ENCODE measurements at regions not wholly inside any gene's neighbourhood (a gene's known extent, or its start where the extent isn't known, plus 50 kb on each side); places are given as distances from the start of the nearest gene placed in this dataset.

GRCh38 chr2:207362716-207363115 lies 167.0 kb upstream of the CREB1 start:
- TF ChIP-seq CTCF (IDR thresholded peaks at IDR 0.05) = no peak
- DNase-seq (ENCODE audit: low spot score) (no peak), ATAC-seq (ENCODE audit: insufficient number of reproducible peaks, low FRiP score, low read depth) (no peak)
- Histone ChIP-seq H3K4me3 (no peak overlapping the region), H3K4me1 (ENCODE audit: control insufficient read depth in 1 of 2, low read depth in 2 of 2) (no peaks in the 10 kb centered on the region), H3K27me3 (replicated peaks; ENCODE audit: insufficient read depth) (no peaks in the 10 kb centered on the region), H3K36me3 (no peaks in the 10 kb centered on the region), H3K9me3 (no peaks in the 10 kb centered on the region), H3K27ac (no peak overlapping the region)

GRCh38 chr2:207363761-207364290 lies 165.9 kb upstream of the CREB1 start:
- DNase-seq (ENCODE audit: low spot score) = no peak
- no peak overlapping the region for H3K4me3 ChIP-seq
- H3K4me1 ChIP-seq (ENCODE audit: control insufficient read depth in 1 of 2, low read depth in 2 of 2) = no peaks in the 10 kb centered on the region
- no peaks in the 10 kb centered on the region for H3K27me3 ChIP-seq (replicated peaks; ENCODE audit: insufficient read depth)
- H3K36me3 ChIP-seq = no peaks in the 10 kb centered on the region
- no peak overlapping the region for H3K27ac ChIP-seq
- no peak for TF ChIP-seq CTCF (IDR thresholded peaks at IDR 0.05)
- ATAC-seq (ENCODE audit: insufficient number of reproducible peaks, low FRiP score, low read depth) = no peak
- H3K9me3 ChIP-seq = no peaks in the 10 kb centered on the region

GRCh38 chr2:207370646-207371045 lies 159.1 kb upstream of the CREB1 start:
- ATAC-seq (ENCODE audit: insufficient number of reproducible peaks, low FRiP score, low read depth) = no peak
- no peaks in the 10 kb centered on the region for H3K4me1 ChIP-seq (ENCODE audit: control insufficient read depth in 1 of 2, low read depth in 2 of 2)
- H3K4me3 ChIP-seq = no peak overlapping the region
- H3K27me3 ChIP-seq (replicated peaks; ENCODE audit: insufficient read depth) = no peaks in the 10 kb centered on the region
- no peak for TF ChIP-seq CTCF (IDR thresholded peaks at IDR 0.05)
- DNase-seq (ENCODE audit: low spot score) = no peak
- no peaks in the 10 kb centered on the region for H3K36me3 ChIP-seq
- no peaks in the 10 kb centered on the region for H3K9me3 ChIP-seq
- H3K27ac ChIP-seq = no peak overlapping the region

GRCh38 chr2:207371877-207372276 lies 157.9 kb upstream of the CREB1 start:
- H3K36me3 ChIP-seq = no peaks in the 10 kb centered on the region
- H3K4me3 ChIP-seq = no peak overlapping the region
- DNase-seq (ENCODE audit: low spot score) (no peak), ATAC-seq (ENCODE audit: insufficient number of reproducible peaks, low FRiP score, low read depth) (no peak)
- no peak overlapping the region for H3K27ac ChIP-seq
- no peak for TF ChIP-seq CTCF (IDR thresholded peaks at IDR 0.05)
- H3K9me3 ChIP-seq = no peaks in the 10 kb centered on the region
- H3K4me1 ChIP-seq (ENCODE audit: control insufficient read depth in 1 of 2, low read depth in 2 of 2) = no peaks in the 10 kb centered on the region
- no peaks in the 10 kb centered on the region for H3K27me3 ChIP-seq (replicated peaks; ENCODE audit: insufficient read depth)

GRCh38 chr2:207372483-207372882 lies 157.3 kb upstream of the CREB1 start:
- no peaks in the 10 kb centered on the region for H3K9me3 ChIP-seq
- no peak for DNase-seq (ENCODE audit: low spot score)
- ATAC-seq (ENCODE audit: insufficient number of reproducible peaks, low FRiP score, low read depth) = no peak
- H3K36me3 ChIP-seq = no peaks in the 10 kb centered on the region
- TF ChIP-seq CTCF (IDR thresholded peaks at IDR 0.05) = no peak
- no peak overlapping the region for H3K4me3 ChIP-seq
- H3K4me1 ChIP-seq (ENCODE audit: control insufficient read depth in 1 of 2, low read depth in 2 of 2) = no peaks in the 10 kb centered on the region
- no peaks in the 10 kb centered on the region for H3K27me3 ChIP-seq (replicated peaks; ENCODE audit: insufficient read depth)
- no peak overlapping the region for H3K27ac ChIP-seq

Measured in thoracic aorta (tissue), 2 donors.